Right hindlimb (tissue), 1 donor: ENCODE measurements at regions not wholly inside any gene's neighbourhood (a gene's known extent, or its start where the extent isn't known, plus 50 kb on each side); places are given as distances from the start of the nearest gene placed in this dataset.
"Not testable (repeated sequence)": the region's sequence is repeated elsewhere in the genome, so short reads cannot be mapped to it uniquely, and the experiment has no call there.

Experiments
- DNase-seq: peaks from one replicate; pipeline ENCODE4 v3.0.0-alpha.2; 2018

- DNase-seq: no peak
These were observed 595.5 kb downstream of the COL12A1 start for GRCh38 chr6:74610352-74610751.

GRCh38 chr6:74609871-74610270 lies 596.0 kb downstream of the COL12A1 start:
- no peak for DNase-seq

GRCh38 chr6:74607934-74608333 lies 597.9 kb downstream of the COL12A1 start:
- DNase-seq: no peak

- DNase-seq: no peak
These were observed 598.4 kb downstream of the COL12A1 start for GRCh38 chr6:74607468-74607867.

- peak; percentile 28 for DNase-seq
These were observed 599.2 kb downstream of the COL12A1 start for GRCh38 chr6:74606582-74607071.

GRCh38 chr6:74605922-74606581 lies 599.8 kb downstream of the COL12A1 start:
- no peak for DNase-seq

- no peak for DNase-seq
These were observed 601.6 kb downstream of the COL12A1 start for GRCh38 chr6:74604279-74604678.

GRCh38 chr6:74603322-74604076 lies 602.4 kb downstream of the COL12A1 start:
- DNase-seq: no peak

- no peak for DNase-seq
These were observed 603.6 kb downstream of the COL12A1 start for GRCh38 chr6:74602206-74602605.

GRCh38 chr6:74598462-74599393 lies 607.1 kb downstream of the COL12A1 start:
- no peak for DNase-seq

GRCh38 chr6:74597840-74598239 lies 608.0 kb downstream of the COL12A1 start:
- DNase-seq: no peak

GRCh38 chr6:74597266-74597665 lies 608.6 kb downstream of the COL12A1 start:
- DNase-seq: no peak

- no peak for DNase-seq
These were observed 609.3 kb downstream of the COL12A1 start for GRCh38 chr6:74596588-74596987.

- DNase-seq: not testable (repeated sequence)
These were observed 611.5 kb downstream of the COL12A1 start for GRCh38 chr6:74594350-74594749.

GRCh38 chr6:74588094-74588832 lies 617.6 kb downstream of the COL12A1 start:
- no peak for DNase-seq

GRCh38 chr6:74587386-74587785 lies 618.5 kb downstream of the COL12A1 start:
- no peak for DNase-seq

- DNase-seq: no peak
These were observed 620.1 kb downstream of the COL12A1 start for GRCh38 chr6:74585753-74586152.

GRCh38 chr6:74581681-74582080 lies 624.2 kb downstream of the COL12A1 start:
- DNase-seq: no peak

- no peak for DNase-seq
These were observed 626.1 kb downstream of the COL12A1 start for GRCh38 chr6:74579794-74580193.

GRCh38 chr6:74579047-74579446 lies 626.8 kb downstream of the COL12A1 start:
- DNase-seq: no peak

- no peak for DNase-seq
These were observed 627.5 kb downstream of the COL12A1 start for GRCh38 chr6:74578339-74578738.

- DNase-seq: no peak
These were observed 628.2 kb downstream of the COL12A1 start for GRCh38 chr6:74577619-74578018.
